ENCODE measurements at regions not wholly inside any gene's neighbourhood (a gene's known extent, or its start where the extent isn't known, plus 50 kb on each side); places are given as distances from the start of the nearest gene placed in this dataset.
A peak's percentile ranks its signal among the peaks of the same experiment; 100 is the strongest.

GRCh38 chr20:11783102-11783850, 134.4 kb upstream of the BTBD3 start:
- no peak for DNase-seq (ENCODE audit: low read depth)

- no peak for DNase-seq (ENCODE audit: low read depth)
Measured at GRCh38 chr20:11785885-11786507, 131.7 kb upstream of the BTBD3 start.

- DNase-seq (ENCODE audit: low read depth): no peak
Measured at GRCh38 chr20:11790046-11790445, 127.6 kb upstream of the BTBD3 start.

GRCh38 chr20:11791316-11791715, 126.4 kb upstream of the BTBD3 start:
- DNase-seq (ENCODE audit: low read depth): no peak

- DNase-seq (ENCODE audit: low read depth): no peak
Measured at GRCh38 chr20:11791835-11792567, 125.7 kb upstream of the BTBD3 start.

- DNase-seq (ENCODE audit: low read depth): no peak
Measured at GRCh38 chr20:11792568-11792953, 125.1 kb upstream of the BTBD3 start.

GRCh38 chr20:11794525-11794924, 123.2 kb upstream of the BTBD3 start:
- no peak for DNase-seq (ENCODE audit: low read depth)

- no peak for DNase-seq (ENCODE audit: low read depth)
Measured at GRCh38 chr20:11795071-11795615, 122.5 kb upstream of the BTBD3 start.

- DNase-seq (ENCODE audit: low read depth): peak; percentile 41
Measured at GRCh38 chr20:11796026-11796425, 121.7 kb upstream of the BTBD3 start.

GRCh38 chr20:11797156-11797555, 120.5 kb upstream of the BTBD3 start:
- DNase-seq (ENCODE audit: low read depth): peak; percentile 34

GRCh38 chr20:11799281-11799684, 118.4 kb upstream of the BTBD3 start:
- DNase-seq (ENCODE audit: low read depth): no peak

- peak; percentile 90 for DNase-seq (ENCODE audit: low read depth)
Measured at GRCh38 chr20:11807054-11808048, 110.3 kb upstream of the BTBD3 start.

- no peak for DNase-seq (ENCODE audit: low read depth)
Measured at GRCh38 chr20:11808841-11809240, 108.9 kb upstream of the BTBD3 start.

GRCh38 chr20:11810311-11811083, 107.2 kb upstream of the BTBD3 start:
- DNase-seq (ENCODE audit: low read depth): peak; percentile 62

- no peak for DNase-seq (ENCODE audit: low read depth)
Measured at GRCh38 chr20:11813106-11813890, 104.4 kb upstream of the BTBD3 start.

- DNase-seq (ENCODE audit: low read depth): peak; percentile 27
Measured at GRCh38 chr20:11814267-11814666, 103.4 kb upstream of the BTBD3 start.

GRCh38 chr20:11820838-11821237, 96.9 kb upstream of the BTBD3 start:
- DNase-seq (ENCODE audit: low read depth): no peak

GRCh38 chr20:11822540-11822794, 95.2 kb upstream of the BTBD3 start:
- DNase-seq (ENCODE audit: low read depth): no peak

- DNase-seq (ENCODE audit: low read depth): no peak
Measured at GRCh38 chr20:11826334-11826733, 91.4 kb upstream of the BTBD3 start.

GRCh38 chr20:11832397-11832796, 85.3 kb upstream of the BTBD3 start:
- no peak for DNase-seq (ENCODE audit: low read depth)
